ENCODE measurements at regions not wholly inside any gene's neighbourhood (a gene's known extent, or its start where the extent isn't known, plus 50 kb on each side); places are given as distances from the start of the nearest gene placed in this dataset.

DNA sequence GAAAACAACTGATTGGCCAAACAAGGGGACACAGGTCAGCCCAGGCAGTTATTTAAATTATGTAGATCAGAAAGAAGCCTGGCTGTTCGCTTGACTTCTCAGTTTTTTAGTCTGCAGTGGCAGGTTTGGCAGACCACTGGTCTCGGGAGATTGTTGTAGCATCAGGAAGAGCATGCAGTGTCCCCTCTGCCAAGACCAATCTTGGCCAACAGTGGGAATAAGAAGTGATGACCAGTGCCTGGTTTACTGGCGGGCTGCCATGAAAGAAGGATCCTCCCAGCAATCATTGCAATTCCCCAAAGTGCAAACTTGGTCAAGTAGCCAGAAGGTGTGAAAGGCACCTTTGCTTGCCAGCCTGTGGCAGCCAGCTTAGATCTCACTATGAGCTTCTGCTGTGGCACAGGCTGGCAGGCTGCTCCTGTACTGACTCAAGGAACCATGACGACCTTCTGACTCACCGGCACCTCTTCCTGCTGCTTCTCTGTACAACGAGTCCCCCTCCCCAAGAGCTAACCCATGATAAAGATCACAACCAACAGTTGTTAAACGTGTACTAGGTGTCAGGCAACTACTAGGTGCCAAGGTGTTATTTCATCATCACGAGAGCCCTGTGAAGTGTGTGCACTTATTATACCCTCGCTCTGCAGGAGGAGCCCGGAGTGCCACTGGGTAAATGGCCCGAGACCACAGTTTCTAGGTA lies 76.8 kb upstream of the DUSP22 start:
- TF ChIP-seq POLR2AphosphoS5 (IDR thresholded peaks at IDR 0.05; ENCODE audit: borderline replicate concordance, low read depth, low read length) (no peak), EZH2 (IDR thresholded peaks at IDR 0.05) (no peak)

Measured in SK-N-MC (cell line).